PC-3 (cell line): ENCODE measurements at regions not wholly inside any gene's neighbourhood (a gene's known extent, or its start where the extent isn't known, plus 50 kb on each side); places are given as distances from the start of the nearest gene placed in this dataset.

Experiments used
- ATAC-seq: fragments of 200-7000 bp; cut with Tn5 transposase; 2 replicates; pipeline ENCODE4 v1.9.1; 2020; ENCODE audit warnings: mild to moderate bottlenecking, moderate library complexity
- BruUV-seq: library from RNA; stranded (reverse); fragments of 400-500 nt; replicated peaks from 2 replicates; lab custom pipeline; 2021; lab: Mats Ljungman, UMichigan
- CTCF ChIA-PET: fragments of 300-600 bp; sonication (Branson Sonifier 250); formaldehyde crosslinking; loops from one replicate; lab custom pipeline; 2022; ENCODE audit warnings: antibody characterized with exemption; lab: Charles Lee
- POLR2A ChIA-PET: fragments of 300-600 bp; sonication (Branson Sonifier 250); formaldehyde crosslinking; loops from one replicate; lab custom pipeline; 2022; ENCODE audit warnings: antibody characterized with exemption; ENCODE audit not compliant: unreplicated experiment; lab: Charles Lee
- DNase-seq: peaks from one replicate; pipeline ENCODE4 v3.0.0-alpha.2; 2015
- H2AFZ ChIP-seq: fragments of 300-600 bp; sonication (generic); 2 replicates; pipeline ENCODE4 v1.6.0; 2016; ENCODE audit warnings: antibody characterized with exemption, low read length
- H3F3A ChIP-seq: fragments of 300-600 bp; sonication (generic); one replicate; pipeline ENCODE4 v1.6.0; 2017; ENCODE audit warnings: antibody characterized with exemption, low read length, control low read depth, mild to moderate bottlenecking; ENCODE audit not compliant: unreplicated experiment
- H3K27ac ChIP-seq: fragments of 300-600 bp; sonication (generic); 2 replicates; pipeline ENCODE4 v1.5.1; 2016; ENCODE audit warnings: mild to moderate bottlenecking, low read length
- H3K27me3 ChIP-seq: fragments of 300-600 bp; sonication (generic); 2 replicates; pipeline ENCODE4 v1.6.1; 2016; ENCODE audit warnings: low read length, mixed read lengths
- H3K36me3 ChIP-seq: fragments of 300-600 bp; sonication (generic); 2 replicates; pipeline ENCODE4 v1.6.1; 2016; ENCODE audit warnings: low read depth, mixed run types, low read length, mixed read lengths
- H3K4me1 ChIP-seq: fragments of 300-600 bp; sonication (generic); 2 replicates; pipeline ENCODE4 v1.5.1; 2016; ENCODE audit warnings: low read length; ENCODE audit not compliant: insufficient read depth
- H3K4me2 ChIP-seq: fragments of 300-600 bp; sonication (generic); 2 replicates; pipeline ENCODE4 v1.6.0; 2016; ENCODE audit warnings: low read length
- H3K4me3 ChIP-seq: fragments of 300-600 bp; sonication (generic); 2 replicates; pipeline ENCODE4 v1.5.1; 2016; ENCODE audit warnings: mild to moderate bottlenecking, low read length, mixed read lengths
- H3K79me2 ChIP-seq: fragments of 300-600 bp; sonication (generic); 2 replicates; pipeline ENCODE4 v1.6.1; 2017; ENCODE audit warnings: low read length, mixed read lengths
- H3K9ac ChIP-seq: fragments of 300-600 bp; sonication (generic); 2 replicates; pipeline ENCODE4 v1.6.0; 2016; ENCODE audit warnings: mild to moderate bottlenecking, low read length
- H3K9me2 ChIP-seq: fragments of 300-600 bp; sonication (generic); replicated peaks from 2 replicates; pipeline ENCODE4 v1.6.1; 2016; ENCODE audit warnings: mixed run types, low read length, mixed read lengths
- H3K9me3 ChIP-seq: fragments of 300-600 bp; sonication (generic); 2 replicates; pipeline ENCODE4 v1.6.1; 2016; ENCODE audit warnings: low read length, mixed read lengths
- H4K20me1 ChIP-seq: fragments of 300-600 bp; sonication (generic); 2 replicates; pipeline ENCODE4 v1.6.1; 2016; ENCODE audit warnings: low read length, mixed read lengths
- CTCF ChIP-seq: fragments of 300-600 bp; sonication (generic); conservative IDR thresholded peaks from 2 replicates; pipeline ENCODE4 v1.5.1; 2017; ENCODE audit warnings: antibody characterized with exemption, low read depth, mild to moderate bottlenecking, low read length
- EZH2 ChIP-seq: fragments of 300-600 bp; sonication (generic); IDR thresholded peaks from one replicate; pipeline ENCODE4 v1.6.1; 2017; ENCODE audit warnings: antibody characterized with exemption, mild to moderate bottlenecking, low read length; ENCODE audit not compliant: unreplicated experiment
- EZH2phosphoT487 ChIP-seq: fragments of 300-600 bp; sonication (generic); IDR thresholded peaks from 2 replicates; pipeline ENCODE4 v1.6.1; 2018; ENCODE audit warnings: mild to moderate bottlenecking, antibody characterized with exemption, low read length, borderline replicate concordance
- intact Hi-C: fragments of 100-400 bp; cut with micrococcal nuclease; formaldehyde crosslinking; loops from 2 replicates; pipeline ENCODE4 v1.9.0; 2023

GRCh38 chr15:37518436-37518835, 416.0 kb upstream of the TMCO5A start:
- ChIA-PET CTCF (no interaction called here), POLR2A (no interaction called here)
- Histone ChIP-seq H3K27me3 (peaks cover 24% of the 10 kb centered on the region), H3K9ac (no peak overlapping the region), H3K9me2 (no peaks in the 10 kb centered on the region), H3K4me3 (no peak overlapping the region), H3K27ac (no peak overlapping the region), H2AFZ (no peak overlapping the region), H3F3A (no peaks in the 10 kb centered on the region), H3K4me2 (no peak overlapping the region), H3K4me1 (no peaks in the 10 kb centered on the region), H3K36me3 (no peaks in the 10 kb centered on the region), H4K20me1 (no peaks in the 10 kb centered on the region), H3K9me3 (no peaks in the 10 kb centered on the region), H3K79me2 (no peaks in the 10 kb centered on the region)
- intact Hi-C loops: no loop called here
- BruUV-seq: no TSS peak
- no peak for TF ChIP-seq EZH2phosphoT487
- TF ChIP-seq EZH2: no peak
- TF ChIP-seq CTCF: no peak
- ATAC-seq: no peak
- DNase-seq: no peak

GRCh38 chr15:37520026-37520425, 414.4 kb upstream of the TMCO5A start:
- intact Hi-C loops: no loop called here
- ChIA-PET CTCF (no interaction called here), POLR2A (no interaction called here)
- TF ChIP-seq CTCF (no peak), EZH2phosphoT487 (no peak), EZH2 (no peak)
- no peaks in the 10 kb centered on the region for H3K9me3 ChIP-seq
- H3F3A ChIP-seq: no peaks in the 10 kb centered on the region
- no peaks in the 10 kb centered on the region for H3K79me2 ChIP-seq
- H3K9ac ChIP-seq: no peak overlapping the region
- no peak overlapping the region for H3K27ac ChIP-seq
- H2AFZ ChIP-seq: no peak overlapping the region
- no peaks in the 10 kb centered on the region for H3K9me2 ChIP-seq
- H3K36me3 ChIP-seq: no peaks in the 10 kb centered on the region
- no peaks in the 10 kb centered on the region for H3K4me1 ChIP-seq
- H4K20me1 ChIP-seq: no peaks in the 10 kb centered on the region
- peaks cover 24% of the 10 kb centered on the region for H3K27me3 ChIP-seq
- no TSS peak for BruUV-seq
- no peak overlapping the region for H3K4me2 ChIP-seq
- ATAC-seq: no peak
- no peak overlapping the region for H3K4me3 ChIP-seq
- DNase-seq: no peak

GRCh38 chr15:37520882-37521281, 413.6 kb upstream of the TMCO5A start:
- CTCF ChIA-PET: no interaction called here
- no peak for TF ChIP-seq EZH2
- no peak for TF ChIP-seq CTCF
- TF ChIP-seq EZH2phosphoT487: no peak
- no TSS peak for BruUV-seq
- Histone ChIP-seq H3K27ac (no peak overlapping the region), H3K36me3 (no peaks in the 10 kb centered on the region), H3K4me1 (no peaks in the 10 kb centered on the region), H3K79me2 (no peaks in the 10 kb centered on the region), H3K4me2 (no peak overlapping the region), H3K9ac (no peak overlapping the region), H3K27me3 (peaks cover 24% of the 10 kb centered on the region), H4K20me1 (no peaks in the 10 kb centered on the region), H3K9me3 (no peaks in the 10 kb centered on the region), H2AFZ (no peak overlapping the region), H3F3A (no peaks in the 10 kb centered on the region), H3K4me3 (no peak overlapping the region), H3K9me2 (no peaks in the 10 kb centered on the region)
- POLR2A ChIA-PET: no interaction called here
- no peak for DNase-seq
- no peak for ATAC-seq
- intact Hi-C loops: no loop called here
